ENCODE measurements at regions not wholly inside any gene's neighbourhood (a gene's known extent, or its start where the extent isn't known, plus 50 kb on each side); places are given as distances from the start of the nearest gene placed in this dataset.

DNA sequence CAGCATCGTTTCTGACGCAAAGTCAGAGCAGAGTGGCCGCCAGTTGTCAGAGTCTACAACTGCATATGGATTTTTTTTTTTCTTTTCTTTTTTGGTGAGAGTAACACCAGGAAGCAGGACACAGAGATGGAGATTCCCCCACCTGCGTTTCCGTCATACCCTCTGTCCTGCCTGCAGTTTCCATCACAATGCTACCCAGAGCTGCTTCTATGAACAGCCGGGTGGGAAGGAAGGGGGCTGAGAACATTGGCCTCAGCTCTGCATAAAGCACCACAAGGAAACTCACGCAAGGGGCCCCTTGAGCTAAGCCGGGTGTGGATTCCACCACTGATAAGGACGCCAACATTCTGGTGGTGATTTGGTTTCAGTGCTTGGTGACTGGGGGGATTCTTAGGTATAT lies 183.5 kb upstream of the AFDN start:
- TF ChIP-seq EP300 (IDR thresholded peaks at IDR 0.05; ENCODE audit: borderline replicate concordance) (no peak), CREB1 (IDR thresholded peaks at IDR 0.05; ENCODE audit: low read depth) (no peak), TCF12 (IDR thresholded peaks at IDR 0.05; ENCODE audit: low read depth) (no peak), NFIC (IDR thresholded peaks at IDR 0.05) (no peak)
- TF ChIP-seq, protein P1, sequence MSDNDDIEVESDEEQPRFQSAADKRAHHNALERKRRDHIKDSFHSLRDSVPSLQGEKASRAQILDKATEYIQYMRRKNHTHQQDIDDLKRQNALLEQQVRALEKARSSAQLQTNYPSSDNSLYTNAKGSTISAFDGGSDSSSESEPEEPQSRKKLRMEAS (IDR thresholded peaks at IDR 0.05): no peak
- TF ChIP-seq, protein P2, sequence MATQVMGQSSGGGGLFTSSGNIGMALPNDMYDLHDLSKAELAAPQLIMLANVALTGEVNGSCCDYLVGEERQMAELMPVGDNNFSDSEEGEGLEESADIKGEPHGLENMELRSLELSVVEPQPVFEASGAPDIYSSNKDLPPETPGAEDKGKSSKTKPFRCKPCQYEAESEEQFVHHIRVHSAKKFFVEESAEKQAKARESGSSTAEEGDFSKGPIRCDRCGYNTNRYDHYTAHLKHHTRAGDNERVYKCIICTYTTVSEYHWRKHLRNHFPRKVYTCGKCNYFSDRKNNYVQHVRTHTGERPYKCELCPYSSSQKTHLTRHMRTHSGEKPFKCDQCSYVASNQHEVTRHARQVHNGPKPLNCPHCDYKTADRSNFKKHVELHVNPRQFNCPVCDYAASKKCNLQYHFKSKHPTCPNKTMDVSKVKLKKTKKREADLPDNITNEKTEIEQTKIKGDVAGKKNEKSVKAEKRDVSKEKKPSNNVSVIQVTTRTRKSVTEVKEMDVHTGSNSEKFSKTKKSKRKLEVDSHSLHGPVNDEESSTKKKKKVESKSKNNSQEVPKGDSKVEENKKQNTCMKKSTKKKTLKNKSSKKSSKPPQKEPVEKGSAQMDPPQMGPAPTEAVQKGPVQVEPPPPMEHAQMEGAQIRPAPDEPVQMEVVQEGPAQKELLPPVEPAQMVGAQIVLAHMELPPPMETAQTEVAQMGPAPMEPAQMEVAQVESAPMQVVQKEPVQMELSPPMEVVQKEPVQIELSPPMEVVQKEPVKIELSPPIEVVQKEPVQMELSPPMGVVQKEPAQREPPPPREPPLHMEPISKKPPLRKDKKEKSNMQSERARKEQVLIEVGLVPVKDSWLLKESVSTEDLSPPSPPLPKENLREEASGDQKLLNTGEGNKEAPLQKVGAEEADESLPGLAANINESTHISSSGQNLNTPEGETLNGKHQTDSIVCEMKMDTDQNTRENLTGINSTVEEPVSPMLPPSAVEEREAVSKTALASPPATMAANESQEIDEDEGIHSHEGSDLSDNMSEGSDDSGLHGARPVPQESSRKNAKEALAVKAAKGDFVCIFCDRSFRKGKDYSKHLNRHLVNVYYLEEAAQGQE (IDR thresholded peaks at IDR 0.05; ENCODE audit: low read depth): no peak
